CD4-positive, alpha-beta T cell treated with Interleukin-6 for 4 hours (primary cell): ENCODE measurements at regions not wholly inside any gene's neighbourhood (a gene's known extent, or its start where the extent isn't known, plus 50 kb on each side); places are given as distances from the start of the nearest gene placed in this dataset.

Source experiments
- DNase-seq: peaks from one replicate; pipeline ENCODE4 v3.0.0-alpha.2; 2020; ENCODE audit warnings: mixed read lengths

DNA sequence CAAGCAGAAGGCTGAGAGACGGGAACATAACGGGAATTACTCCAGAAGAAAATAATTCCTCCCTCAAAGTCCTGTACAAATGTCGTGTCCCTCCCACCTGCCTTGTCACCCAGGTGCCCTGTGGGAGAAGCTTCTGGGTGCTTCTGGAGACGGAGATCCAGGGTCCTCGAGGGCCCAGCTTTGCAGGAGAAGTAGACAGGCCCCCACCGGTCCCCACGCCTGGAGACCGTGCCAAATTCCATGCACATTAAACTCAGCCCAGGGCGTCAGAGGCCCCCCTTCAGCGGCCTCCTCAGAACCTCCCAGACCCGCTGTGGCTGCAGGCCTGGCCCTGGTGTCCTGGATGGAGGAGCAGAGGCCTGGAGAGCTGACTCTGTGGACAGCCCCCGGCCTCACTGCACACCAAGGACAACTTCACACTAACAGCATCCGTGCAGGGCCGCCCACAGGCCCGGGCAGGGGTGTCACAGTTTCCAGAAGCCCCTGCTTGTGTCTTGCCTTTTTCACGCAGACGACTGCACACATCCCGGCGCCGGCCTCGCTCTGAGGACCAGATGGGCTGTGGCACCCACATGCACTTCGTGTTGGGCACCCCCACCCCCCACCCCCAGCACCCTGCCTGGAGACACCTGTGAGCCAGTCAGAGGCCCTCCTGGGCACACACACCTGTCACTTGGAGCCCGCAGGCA is 734.3 kb downstream of the BRD1 start:
- no peak for DNase-seq

DNA sequence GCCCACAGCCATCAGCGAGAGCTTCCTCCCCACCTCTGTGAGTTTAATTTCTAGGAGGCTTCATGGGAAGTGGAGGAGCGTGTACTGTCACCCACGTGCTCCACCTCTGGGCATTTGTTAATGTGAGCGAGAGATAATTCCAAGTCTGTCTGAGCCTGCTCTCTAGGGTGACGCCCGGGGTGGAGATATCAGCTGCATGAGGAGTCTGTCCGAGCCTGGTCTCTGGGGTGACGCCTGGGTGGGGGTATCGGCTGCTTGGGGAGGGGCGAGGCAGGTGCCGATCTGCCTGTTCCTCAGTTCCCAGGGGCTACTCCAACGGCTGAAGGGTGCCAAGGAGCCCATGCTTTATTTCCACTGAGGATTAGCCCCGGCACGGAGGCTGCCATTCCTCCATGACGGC is 735.0 kb downstream of the BRD1 start:
- DNase-seq: no peak

DNA sequence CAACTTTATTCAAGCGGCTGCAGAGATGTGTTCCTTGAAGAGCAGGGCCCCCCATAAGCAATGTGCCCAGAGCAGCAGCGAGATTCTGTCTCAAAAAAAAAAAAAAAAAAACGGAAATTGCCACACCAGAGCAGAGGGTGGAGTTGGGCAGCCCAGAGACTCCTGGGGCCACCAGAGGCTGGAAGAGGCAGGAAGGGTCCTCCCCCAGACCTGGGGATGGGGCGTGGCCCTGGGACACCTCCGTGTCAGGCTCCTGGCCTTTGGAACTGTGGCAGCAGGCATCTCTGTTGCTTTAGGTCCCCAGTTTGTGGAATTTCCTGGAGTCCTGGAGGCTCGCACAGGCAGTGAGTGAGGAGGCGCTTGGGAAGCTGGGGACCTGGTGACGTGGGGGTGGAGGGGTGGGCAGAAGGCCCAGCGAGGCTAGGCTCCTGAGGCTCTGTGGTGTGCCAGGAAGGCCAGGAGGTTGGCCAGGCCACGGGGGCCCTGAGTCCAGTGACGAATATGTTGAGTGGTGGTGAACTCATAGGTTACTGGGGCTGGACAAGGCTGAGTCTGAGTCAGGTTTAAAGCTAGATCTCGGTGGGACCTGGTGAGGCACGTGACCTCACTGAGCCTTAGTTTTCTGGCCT is 735.6 kb downstream of the BRD1 start:
- DNase-seq: no peak

DNA sequence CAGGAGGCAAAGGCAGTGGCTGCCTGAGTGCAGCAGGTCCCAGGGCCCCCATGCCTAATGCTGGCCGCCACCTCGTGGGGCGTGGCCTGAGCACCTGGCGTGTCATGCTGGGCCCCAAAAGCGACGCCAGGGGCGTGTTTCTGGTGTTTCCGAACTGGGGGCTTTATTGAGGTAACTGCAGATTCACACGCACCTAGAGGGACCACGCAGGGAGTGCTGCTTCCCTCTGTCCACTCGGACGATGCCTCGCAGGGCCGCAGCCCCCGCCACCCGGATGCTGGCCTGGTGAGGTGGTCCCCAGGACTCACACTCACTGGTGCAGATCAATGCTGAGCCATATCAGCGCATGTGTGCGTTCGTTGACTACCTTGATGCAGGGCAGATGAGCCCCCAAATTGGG is 736.2 kb downstream of the BRD1 start:
- DNase-seq: no peak

DNA sequence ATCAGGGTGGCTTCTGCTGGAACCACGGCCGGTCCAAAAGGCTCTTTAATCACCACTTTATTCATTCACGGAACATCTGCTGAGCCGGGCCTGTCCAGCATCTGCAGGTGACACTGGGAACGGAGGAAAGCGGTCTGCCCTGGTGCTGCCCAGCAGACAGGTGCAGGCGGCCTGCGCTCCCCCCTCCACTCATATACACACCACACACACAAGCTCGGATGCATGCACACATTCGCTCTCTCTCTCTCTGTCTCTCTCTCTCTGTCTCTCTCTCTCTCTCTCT is 736.9 kb downstream of the BRD1 start:
- no peak for DNase-seq

DNA sequence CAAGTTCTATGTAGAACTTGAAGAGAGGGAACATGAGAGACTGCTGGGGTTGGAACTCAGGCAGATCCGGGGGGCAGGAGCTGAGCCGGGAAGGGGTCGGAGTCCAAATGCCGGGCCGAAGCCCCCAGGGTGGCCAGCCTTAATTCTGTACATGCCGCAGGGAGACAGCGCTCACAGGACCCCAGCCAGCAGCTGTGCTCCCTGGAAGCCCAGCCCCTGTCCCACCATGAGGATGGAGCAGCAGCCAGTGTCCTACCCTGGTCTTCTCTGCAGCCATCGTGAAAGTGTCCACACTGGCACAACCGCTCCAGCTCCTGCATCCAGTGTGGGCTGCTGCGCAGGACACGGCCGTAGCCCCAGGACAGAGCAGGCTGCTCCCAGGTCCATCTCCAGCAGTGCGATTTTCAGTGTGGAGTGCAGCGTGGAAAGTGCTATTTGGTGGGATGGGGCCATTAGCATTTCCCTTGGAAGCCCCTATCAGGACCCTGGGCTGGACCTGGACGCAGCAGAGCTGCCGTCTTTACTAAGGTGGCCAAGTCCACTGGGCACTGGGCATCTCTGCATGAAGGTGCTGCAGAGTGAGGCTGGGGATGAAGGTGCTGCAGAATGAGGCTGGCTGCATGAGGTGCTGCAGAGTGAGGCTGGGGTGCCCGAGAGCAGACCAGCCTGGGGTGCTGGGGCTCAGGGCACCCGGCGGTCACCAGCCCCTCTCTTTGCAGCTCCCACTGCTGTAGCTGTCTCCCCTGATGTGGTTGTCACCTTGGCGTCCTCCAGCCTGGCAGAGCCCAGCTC is 737.4 kb downstream of the BRD1 start:
- no peak for DNase-seq

DNA sequence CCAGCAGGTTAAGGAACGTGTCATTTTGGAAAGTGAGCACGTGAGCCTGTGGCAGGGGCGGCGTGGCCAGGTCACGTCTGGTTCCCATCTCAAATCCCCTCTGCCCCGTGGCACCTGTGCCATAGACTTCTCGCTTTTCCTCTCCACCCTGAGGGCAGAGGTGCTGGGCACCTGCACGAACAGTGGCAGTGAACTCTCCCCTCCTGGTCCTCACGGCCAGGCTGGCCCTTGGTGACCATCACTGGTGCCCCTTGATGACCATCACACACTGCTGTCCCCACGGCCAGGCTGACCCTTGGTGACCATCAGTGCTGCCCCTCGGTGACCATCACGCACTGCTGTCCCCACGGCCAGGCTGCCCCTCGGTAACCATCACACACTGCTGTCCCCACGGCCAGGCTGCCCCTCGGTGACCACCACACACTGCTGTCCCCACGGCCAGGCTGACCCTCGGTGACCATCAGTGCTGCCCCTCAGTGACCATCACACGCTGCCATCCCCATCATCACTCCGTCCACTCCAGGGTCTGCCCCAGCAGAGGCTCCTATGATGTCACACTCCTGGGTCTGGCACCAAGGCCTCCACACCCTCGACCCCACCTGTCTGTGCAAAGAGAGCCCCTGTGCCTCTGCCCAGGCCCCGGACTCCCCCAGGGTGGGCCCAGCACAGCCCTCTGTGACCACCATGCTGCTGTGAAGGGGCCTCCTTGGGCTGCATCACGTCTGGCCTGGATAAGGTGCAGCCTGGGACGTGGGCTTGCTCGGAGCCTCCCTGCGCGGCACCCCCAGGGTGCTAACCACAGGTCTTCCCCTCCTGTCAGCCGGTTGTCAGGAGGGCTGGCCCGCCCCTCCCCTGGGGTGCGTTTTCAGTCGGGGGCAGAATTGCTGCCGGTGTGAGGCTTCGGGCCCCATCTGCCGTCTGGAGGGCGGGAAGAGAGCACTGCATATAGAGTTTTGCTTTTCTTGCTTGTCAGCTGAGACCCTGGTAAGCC is 738.6 kb downstream of the BRD1 start:
- no peak for DNase-seq

DNA sequence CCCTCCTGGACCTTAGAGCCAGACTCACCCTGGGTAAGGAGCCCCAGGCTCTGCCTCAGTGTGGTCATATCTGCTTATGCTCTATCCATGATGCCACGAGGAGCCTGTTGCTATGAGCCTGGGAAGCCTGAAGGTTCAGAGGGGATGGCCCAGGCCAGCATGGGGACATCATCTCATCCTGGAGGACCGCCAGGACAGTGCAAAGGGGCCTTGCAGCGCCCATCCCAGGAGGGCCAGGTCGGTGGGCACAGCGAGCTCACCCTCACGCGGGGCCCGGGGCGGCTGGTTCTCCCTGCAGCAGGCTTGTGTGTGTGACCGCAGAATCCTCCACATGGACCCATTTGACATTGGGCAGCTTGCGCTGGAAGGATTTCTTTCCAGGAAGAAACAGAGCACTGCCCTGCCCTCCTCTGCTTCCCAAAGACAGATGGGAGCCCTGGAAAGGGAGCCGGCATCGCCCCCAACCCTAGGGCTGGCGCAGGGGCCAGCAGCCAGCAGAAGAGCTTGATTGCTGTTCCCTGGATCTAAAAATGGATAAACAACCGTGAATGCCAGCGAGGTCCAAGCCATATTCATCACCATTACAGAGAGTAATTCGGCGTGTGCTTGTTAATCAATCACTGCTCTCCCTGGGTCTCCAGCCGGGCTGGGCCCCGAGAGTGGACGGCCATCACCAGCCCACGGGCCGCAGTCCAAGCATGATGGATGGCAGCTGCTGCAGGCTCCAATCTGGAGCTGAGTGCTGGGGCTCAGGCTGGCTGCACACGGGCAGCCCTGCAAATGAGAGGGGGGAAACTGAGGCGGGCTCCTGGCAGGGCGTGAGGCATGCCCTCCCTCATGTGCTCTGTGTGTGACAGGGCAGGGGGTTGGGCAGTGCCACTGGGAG is 739.7 kb downstream of the BRD1 start:
- no peak for DNase-seq

DNA sequence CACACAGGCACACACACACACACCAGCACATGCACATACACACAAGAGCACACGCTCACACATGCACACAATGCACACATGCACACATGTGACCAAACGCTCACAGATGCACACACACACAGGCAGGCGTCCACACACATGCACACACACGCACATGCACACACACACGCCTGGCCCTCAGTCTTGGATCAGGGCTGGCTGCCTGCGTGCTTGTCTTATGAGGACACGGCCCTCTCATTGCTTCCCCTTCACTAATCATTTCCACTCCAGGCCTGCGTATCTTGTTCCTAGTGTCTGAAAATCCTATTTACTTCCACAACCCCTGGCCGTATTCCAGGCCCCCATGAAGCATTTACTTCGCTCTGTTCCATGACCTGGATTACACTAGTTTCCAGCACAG is 740.5 kb downstream of the BRD1 start:
- DNase-seq: no peak

DNA sequence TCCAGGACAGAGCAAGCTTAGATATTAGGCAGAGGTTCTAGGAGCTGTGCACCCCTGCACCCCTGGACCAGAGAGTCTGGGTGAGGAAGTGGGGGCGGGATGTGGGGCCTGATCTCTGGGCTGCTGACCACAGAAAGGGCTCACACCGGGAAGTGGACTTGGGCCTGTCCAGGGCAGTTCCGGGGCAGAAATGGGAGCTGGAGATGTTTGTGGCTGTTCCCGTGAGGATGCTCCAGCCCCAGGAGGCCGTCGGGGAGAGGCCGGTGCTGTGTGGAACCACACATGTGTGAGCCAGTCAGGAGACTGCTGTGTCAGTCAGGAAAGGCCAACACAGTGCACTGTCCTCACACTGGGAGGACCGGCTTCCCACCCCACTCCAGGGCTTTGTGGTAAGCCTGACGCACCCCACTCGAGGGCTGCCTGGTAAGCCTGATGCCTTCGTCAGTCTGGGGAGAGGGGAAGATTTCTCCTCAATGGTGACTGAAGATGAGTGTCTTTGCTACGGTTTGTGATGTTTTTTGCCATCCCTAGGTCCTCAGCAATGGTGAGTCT is 741.0 kb downstream of the BRD1 start:
- no peak for DNase-seq

DNA sequence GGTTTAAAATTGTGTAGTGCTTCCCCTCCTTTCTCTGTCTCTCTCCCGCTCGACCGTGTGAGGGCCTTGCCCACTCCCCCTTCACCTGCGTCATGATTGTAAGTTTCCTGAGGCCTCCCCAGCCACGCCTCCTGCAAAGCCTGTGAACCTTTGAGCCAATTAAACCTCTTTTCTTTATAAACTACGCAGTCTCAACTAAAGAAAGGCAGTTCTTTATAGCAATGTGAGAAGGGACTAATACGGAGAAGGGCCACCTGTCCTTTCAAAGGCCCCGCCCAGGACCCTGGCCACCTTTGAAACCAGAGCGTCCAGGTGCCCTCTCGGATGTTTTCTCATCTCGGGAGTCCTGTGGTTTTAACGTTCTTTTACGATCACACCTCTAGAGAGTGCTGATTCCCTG is 741.5 kb downstream of the BRD1 start:
- no peak for DNase-seq

DNA sequence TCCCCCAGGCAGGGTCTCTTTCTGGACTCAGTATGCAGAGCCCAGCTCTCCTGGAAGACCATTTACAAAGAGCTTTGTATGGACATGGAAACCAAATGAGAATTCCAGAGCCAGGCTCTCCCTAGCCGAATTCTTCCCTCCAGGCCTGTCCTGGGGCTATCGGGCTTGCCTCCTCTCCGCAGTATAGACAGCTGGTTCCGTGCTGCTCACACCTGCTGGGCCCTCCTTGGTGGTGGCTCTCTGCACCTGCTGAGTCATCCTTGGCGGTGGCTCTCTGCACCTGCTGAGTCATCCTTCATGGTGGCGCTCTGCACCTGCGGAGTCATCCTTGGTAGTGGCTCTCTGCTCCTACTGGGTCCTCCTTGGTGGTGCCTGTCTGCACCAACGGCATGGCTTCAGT is 743.5 kb downstream of the BRD1 start:
- DNase-seq: no peak

DNA sequence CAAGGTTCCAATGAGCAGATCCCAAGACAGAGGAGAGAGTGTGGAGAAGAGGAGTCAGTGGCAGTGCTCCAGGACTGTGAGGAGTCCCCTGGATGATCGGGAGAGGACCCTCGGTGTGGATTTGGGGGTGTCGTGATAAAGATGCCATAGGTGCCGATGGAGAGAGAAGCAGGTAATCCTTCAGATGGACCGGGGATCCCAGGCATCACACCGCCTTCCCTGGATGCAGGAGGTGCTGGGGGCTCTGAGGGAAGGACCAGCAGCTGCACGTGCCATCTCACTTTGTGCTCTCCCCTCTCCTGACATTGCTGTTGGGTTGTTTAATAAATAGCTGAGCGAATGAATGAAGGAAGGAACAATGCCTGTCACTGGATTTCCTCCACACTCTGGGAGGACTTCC is 744.1 kb downstream of the BRD1 start:
- DNase-seq: no peak

DNA sequence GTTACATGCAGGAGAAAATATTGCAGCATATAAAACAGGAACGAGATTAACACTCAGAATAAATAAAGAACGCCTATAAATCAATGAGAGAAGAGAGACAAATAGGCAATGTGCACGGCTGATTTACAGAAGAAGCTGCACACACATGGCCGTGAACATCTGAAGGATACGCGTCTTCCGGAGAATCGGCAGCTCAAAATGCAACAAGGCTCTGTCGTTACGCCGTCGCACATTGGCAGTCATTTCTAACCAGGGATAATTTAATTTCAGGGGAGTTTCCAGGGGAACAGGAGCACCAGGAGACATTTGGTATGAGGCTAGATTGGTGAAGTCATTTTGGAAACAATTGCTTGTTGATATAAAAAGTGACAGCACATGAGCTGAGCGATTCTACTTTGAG is 745.2 kb downstream of the BRD1 start:
- DNase-seq: no peak

DNA sequence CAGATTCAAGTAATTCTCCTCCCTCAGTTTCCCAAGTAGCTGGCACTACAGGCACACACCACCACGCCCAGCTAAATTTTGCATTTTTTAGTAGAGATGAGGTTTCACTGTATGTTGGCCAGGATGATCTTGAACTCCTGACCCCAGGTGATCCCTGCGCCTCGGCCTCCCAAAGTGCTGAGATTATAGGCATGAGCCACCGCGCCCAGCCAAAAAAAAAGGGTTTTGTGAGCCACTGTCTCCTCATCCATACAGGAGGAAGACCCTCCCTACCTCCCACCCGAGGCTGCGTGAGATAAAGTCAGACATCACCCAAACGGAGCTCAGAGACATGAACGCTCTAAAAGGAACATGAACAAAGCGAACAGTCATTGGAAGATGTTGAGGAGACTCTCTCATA is 745.7 kb downstream of the BRD1 start:
- DNase-seq: no peak

DNA sequence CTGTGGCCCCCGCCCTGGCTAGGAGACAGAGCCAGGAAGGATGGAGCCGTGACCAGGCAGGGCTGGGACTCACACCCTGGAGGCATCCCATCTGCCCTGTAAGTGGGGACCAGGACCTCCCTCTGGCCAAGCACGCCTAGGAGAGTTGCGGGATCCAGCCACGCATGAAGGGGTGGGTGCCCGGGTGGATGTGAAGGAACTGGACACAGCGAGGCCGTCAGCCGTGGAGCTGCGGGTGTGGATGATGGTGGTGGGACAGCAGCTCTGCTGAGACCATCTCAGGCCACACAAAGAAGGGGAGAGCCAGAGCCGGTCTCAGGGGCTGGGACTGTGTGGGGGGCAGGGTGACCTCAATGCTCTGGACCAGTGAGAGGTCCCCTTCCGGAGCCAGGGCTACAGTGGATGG is 746.4 kb downstream of the BRD1 start:
- DNase-seq: no peak

DNA sequence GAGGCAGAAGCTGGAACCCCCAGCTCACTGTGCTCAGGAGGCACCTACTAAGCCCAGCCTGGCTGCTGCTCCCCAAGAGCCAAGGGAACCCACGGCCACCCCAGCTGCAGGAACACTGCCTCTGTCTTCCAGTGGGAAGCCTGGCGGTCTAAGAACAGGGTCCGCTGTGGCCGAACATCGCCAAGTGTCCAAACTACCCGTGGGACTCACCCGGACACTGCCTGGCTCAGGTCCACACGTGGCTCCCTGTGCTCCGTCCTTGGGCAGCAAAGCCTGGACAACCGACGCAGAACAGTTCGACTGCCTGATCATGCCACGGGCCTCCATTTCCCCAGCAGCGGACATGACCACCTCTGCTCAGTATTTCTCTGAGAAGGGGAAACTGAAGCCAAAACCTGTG is 747.0 kb downstream of the BRD1 start:
- no peak for DNase-seq

DNA sequence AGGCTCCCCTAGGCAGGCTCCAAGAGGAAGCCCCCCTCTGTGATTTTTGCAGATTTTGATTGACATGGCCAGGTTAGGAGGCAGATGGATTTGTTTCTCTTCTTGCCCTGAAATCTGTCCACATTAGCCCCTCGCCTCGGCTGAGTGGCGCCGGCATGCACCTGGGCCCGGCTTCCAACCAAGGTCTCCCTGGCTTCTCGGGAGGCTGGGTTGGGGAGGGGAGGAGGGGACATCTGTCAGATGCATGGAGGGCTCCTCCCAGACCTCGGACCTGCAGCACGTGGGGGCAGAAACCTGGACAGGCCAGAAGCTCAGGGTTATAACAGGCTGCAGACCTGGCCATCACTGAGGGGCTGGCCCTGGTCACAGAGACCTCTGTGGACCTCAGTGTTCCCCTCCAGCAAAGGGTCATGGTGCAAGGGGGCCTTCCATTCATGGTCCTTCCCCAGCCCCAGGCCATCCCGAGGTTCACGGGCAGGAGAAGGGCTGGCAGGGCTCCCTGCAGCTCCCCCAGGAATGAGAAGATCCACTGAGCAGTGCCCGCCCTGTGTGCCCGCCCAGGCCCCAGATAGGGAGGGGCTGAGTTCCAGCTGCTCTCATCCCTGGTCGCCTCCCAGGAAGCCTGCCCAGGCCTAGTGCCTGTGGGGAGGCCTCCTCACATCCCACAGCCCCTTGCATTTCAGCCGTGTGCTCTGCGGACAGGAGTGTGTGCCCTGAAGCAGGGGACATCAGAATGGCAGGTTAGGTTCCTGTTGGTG is 747.8 kb downstream of the BRD1 start:
- no peak for DNase-seq

DNA sequence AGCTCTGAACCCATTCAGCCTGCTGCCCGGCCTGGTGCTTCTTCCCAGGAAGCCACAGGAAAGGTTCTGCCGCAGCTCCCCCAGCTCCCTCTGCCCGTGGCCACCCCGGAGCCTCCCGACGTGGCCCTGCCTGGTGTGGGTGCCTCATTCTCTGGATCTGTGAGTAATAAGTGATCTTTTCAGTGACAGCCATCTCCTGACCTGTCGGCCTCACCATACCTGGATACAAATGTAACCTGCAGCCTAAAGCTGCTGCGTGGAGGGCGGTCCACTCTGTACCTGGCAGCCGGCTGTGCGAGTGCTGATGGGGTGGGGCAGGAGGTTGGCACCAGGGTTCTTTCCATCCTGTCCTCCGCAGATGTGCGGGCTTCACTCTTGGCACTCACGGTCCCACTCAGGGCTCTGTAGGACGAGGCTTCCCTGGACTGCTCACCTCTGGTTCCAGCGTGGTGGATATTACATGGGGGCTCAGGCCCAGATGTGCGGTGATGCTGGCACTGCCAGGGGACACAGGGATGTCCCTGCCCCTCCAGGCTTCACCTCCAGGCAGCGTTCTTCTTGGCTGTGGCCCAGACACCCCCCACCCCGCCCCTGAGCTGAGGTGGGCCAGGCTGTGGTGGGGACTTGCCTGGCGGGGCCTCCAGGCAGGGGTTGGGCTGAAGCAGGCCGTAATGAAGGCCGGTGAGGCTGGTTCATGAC is 748.5 kb downstream of the BRD1 start:
- DNase-seq: no peak

DNA sequence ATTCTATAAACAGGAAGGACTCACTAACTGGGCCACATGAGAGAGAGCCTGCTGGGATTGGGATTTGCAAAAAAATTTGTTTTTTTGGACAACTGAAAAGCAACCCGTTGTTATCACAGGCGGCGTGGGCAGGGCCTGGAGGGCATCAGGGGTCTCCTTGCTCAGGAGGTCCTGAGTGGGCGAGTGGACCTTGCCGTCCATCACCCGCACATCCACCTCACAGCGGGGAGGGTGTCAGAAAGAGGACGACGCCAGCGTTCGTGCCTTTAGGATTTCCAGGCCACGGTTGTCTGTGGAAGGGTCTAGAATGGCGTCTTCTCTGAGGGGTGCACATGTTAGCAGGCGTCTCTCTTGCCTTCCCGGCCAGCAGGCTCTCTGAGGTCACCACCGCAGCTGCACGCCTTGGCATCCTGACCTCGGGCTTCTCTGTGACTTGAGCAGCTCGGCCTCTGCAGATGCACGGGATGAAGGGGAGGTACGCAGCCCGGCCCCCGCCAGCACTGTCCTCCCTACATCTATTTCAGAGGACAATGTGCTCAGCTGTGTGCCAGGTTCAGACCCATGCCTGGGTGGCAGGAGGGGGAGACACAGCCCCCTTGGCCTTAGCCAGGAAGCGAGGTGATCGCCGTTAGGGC is 749.5 kb downstream of the BRD1 start:
- no peak for DNase-seq
